ENCODE measurements at regions not wholly inside any gene's neighbourhood (a gene's known extent, or its start where the extent isn't known, plus 50 kb on each side); places are given as distances from the start of the nearest gene placed in this dataset.

DNA sequence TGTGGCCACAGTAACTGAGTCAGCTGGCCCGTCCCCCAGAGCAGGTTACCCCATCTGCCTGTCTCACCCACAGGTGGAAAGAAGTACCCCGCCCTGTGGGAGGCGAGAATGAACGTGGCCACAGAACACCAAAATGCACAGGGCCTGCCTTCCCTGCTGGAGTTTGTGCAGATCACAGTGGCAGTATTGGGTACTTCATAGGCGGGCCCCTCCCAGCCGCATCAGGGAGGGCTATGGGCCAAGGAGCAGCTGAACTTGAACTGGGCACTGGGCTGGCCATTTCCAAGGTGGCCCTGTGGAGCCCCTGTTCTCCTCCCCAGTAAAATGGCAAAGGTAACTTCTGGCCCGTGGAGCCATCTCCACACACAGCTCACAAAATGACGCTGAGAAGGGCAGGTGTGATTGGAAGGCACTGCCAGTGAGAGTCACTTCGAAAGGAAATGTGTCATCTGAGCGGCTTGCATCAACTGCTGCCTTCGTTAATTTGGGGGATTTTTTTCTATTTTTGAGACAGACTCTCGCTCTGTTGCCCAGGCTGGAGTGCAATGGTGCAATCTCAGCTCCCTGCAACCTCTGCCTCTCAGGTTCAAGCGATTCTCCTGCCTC lies 162.9 kb downstream of the ENGASE start:
- TF ChIP-seq POLR2A (IDR thresholded peaks at IDR 0.05; ENCODE audit: extremely low read depth, insufficient read length) = no peak
- TF ChIP-seq, protein P1, sequence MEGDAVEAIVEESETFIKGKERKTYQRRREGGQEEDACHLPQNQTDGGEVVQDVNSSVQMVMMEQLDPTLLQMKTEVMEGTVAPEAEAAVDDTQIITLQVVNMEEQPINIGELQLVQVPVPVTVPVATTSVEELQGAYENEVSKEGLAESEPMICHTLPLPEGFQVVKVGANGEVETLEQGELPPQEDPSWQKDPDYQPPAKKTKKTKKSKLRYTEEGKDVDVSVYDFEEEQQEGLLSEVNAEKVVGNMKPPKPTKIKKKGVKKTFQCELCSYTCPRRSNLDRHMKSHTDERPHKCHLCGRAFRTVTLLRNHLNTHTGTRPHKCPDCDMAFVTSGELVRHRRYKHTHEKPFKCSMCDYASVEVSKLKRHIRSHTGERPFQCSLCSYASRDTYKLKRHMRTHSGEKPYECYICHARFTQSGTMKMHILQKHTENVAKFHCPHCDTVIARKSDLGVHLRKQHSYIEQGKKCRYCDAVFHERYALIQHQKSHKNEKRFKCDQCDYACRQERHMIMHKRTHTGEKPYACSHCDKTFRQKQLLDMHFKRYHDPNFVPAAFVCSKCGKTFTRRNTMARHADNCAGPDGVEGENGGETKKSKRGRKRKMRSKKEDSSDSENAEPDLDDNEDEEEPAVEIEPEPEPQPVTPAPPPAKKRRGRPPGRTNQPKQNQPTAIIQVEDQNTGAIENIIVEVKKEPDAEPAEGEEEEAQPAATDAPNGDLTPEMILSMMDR (IDR thresholded peaks at IDR 0.05; ENCODE audit: low read depth, low read length) = no peak
- no peak for TF ChIP-seq MYC (IDR thresholded peaks at IDR 0.05; ENCODE audit: low read depth, low read length)
- TF ChIP-seq, protein P2, sequence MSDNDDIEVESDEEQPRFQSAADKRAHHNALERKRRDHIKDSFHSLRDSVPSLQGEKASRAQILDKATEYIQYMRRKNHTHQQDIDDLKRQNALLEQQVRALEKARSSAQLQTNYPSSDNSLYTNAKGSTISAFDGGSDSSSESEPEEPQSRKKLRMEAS (IDR thresholded peaks at IDR 0.05; ENCODE audit: low read depth, low read length) = no peak
